HCT116 (cell line): ENCODE measurements at regions not wholly inside any gene's neighbourhood (a gene's known extent, or its start where the extent isn't known, plus 50 kb on each side); places are given as distances from the start of the nearest gene placed in this dataset.

Experiments
- ATAC-seq: fragments of 200-7000 bp; cut with Tn5 transposase; 2 replicates; pipeline ENCODE4 v1.9.1; 2020; ENCODE audit warnings: mild to moderate bottlenecking, moderate library complexity
- BruUV-seq: library from RNA; stranded (reverse); fragments of 400-500 nt; replicated peaks from 2 replicates; lab custom pipeline; 2021; lab: Mats Ljungman, UMichigan
- CTCF ChIA-PET: fragments of 300-600 bp; sonication (Branson Sonifier 250); formaldehyde crosslinking; loops from one replicate; lab custom pipeline; 2021; ENCODE audit warnings: antibody characterized with exemption; lab: Charles Lee
- POLR2A ChIA-PET: fragments of 300-600, 350-600 bp; sonication (Branson Sonifier 250); formaldehyde crosslinking; loops from one replicate; lab custom pipeline; 2021; ENCODE audit warnings: antibody characterized with exemption; lab: Charles Lee
- RAD21 ChIA-PET, 2 experiments: fragments of 300-600 bp; sonication (Branson Sonifier 250); formaldehyde crosslinking; loops; one replicate each; lab custom pipeline; 2023; ENCODE audit warnings: low total read pairs in 2 of 2; ENCODE audit not compliant: uncharacterized antibody in 2 of 2, unreplicated experiment in 2 of 2, low non-redundant PET in 1 of 2; lab: Charles Lee
- DNase-seq: peaks from one replicate; pipeline ENCODE4 v3.0.0-alpha.2; 2010; ENCODE audit warnings: low read depth, low spot score
- H2AFZ ChIP-seq: fragments of 200-600 bp; shearing (Covaris generic), sonication (generic); 2 replicates; pipeline ENCODE4 v1.6.1; 2017; ENCODE audit warnings: low read depth, mixed run types, mixed read lengths, antibody characterized with exemption, low read length; ENCODE audit not compliant: poor library complexity, severe bottlenecking
- H3K27ac ChIP-seq: 2 replicates; pipeline ENCODE4 v1.5.1; 2012; ENCODE audit warnings: low read depth, low read length
- H3K27me3 ChIP-seq: fragments of 200-600 bp; sonication (generic); 2 replicates; pipeline ENCODE4 v1.6.1; 2016; ENCODE audit warnings: mixed run types, low read length, mixed read lengths; ENCODE audit not compliant: insufficient read depth
- H3K36me3 ChIP-seq, 2 experiments: fragments of 200-500 bp in 1 of 2; fragments of 200-600 bp in 1 of 2; sonication (Bioruptor generic) in 1 of 2; sonication (generic) in 1 of 2; 2 replicates each; pipeline versions ENCODE4 v1.5.1 to v1.6.1; 2014 to 2016; ENCODE audit warnings: low read length in 2 of 2, inconsistent platforms in 1 of 2, mixed read lengths in 1 of 2, mixed run types in 1 of 2; ENCODE audit not compliant: insufficient read depth in 2 of 2, control insufficient read depth in 1 of 2
- H3K4me1 ChIP-seq, 2 experiments: fragments of 200-600 bp in 1 of 2; sonication (generic) in 1 of 2; 2 replicates each; pipeline versions ENCODE4 v1.5.1 to v1.6.1; 2012 to 2017; ENCODE audit warnings: low read length in 2 of 2, inconsistent platforms in 1 of 2, mild to moderate bottlenecking in 1 of 2, mixed read lengths in 1 of 2, mixed run types in 1 of 2, moderate library complexity in 1 of 2; ENCODE audit not compliant: insufficient read depth in 2 of 2, control insufficient read depth in 1 of 2
- H3K4me2 ChIP-seq: fragments of 200-600 bp; sonication (generic); 2 replicates; pipeline ENCODE4 v1.6.1; 2017; ENCODE audit warnings: mixed run types, low read length, mixed read lengths
- H3K4me3 ChIP-seq, 2 experiments: fragments of 200-600 bp in 1 of 2; sonication (generic) in 1 of 2; replicated peaks in 1 of 2; 2 replicates each; pipeline ENCODE4 v1.5.1; 2011 to 2016; ENCODE audit warnings: low read length in 2 of 2, control low read depth in 1 of 2, low read depth in 1 of 2, mild to moderate bottlenecking in 1 of 2, mixed read lengths in 1 of 2, mixed run types in 1 of 2
- H3K79me2 ChIP-seq: fragments of 200-600 bp; sonication (generic); 2 replicates; pipeline ENCODE4 v1.6.1; 2017; ENCODE audit warnings: mild to moderate bottlenecking, mixed run types, low read length, moderate library complexity, mixed read lengths; ENCODE audit not compliant: insufficient read depth
- H3K9ac ChIP-seq: fragments of 200-600 bp; sonication (generic); 2 replicates; pipeline ENCODE4 v1.6.1; 2016; ENCODE audit warnings: low read length, mixed read lengths
- H3K9me2 ChIP-seq: fragments of 200-600 bp; sonication (generic), shearing (Covaris generic); 2 replicates; pipeline ENCODE4 v1.6.1; 2017; ENCODE audit warnings: mixed run types, mild to moderate bottlenecking, moderate library complexity; ENCODE audit not compliant: insufficient read depth
- H3K9me3 ChIP-seq, 2 experiments: fragments of 200-500 bp in 1 of 2; fragments of 200-600 bp in 1 of 2; sonication (Bioruptor generic) in 1 of 2; sonication (generic) in 1 of 2; 2 replicates each; pipeline ENCODE4 v1.6.1; 2014 to 2017; ENCODE audit warnings: low read length in 2 of 2, mixed read lengths in 2 of 2, inconsistent platforms in 1 of 2, low read depth in 1 of 2, mild to moderate bottlenecking in 1 of 2, mixed run types in 1 of 2, moderate library complexity in 1 of 2; ENCODE audit not compliant: control insufficient read depth in 1 of 2, insufficient read depth in 1 of 2
- H4K20me1 ChIP-seq: fragments of 200-600 bp; sonication (generic), shearing (Covaris generic); 2 replicates; pipeline ENCODE4 v1.6.1; 2017; ENCODE audit warnings: mixed run types, mild to moderate bottlenecking, moderate library complexity; ENCODE audit not compliant: insufficient read depth
- ATF3 ChIP-seq: IDR thresholded peaks from 2 replicates; pipeline ENCODE4 v1.6.1; 2012
- CBX3 ChIP-seq: IDR thresholded peaks from 2 replicates; pipeline ENCODE4 v1.6.1; 2012; ENCODE audit warnings: low read depth
- CTCF ChIP-seq, 3 experiments: fragments of 200-600 bp in 1 of 3; sonication (generic) in 1 of 3; IDR thresholded peaks in 2 of 3; conservative IDR thresholded peaks in 1 of 3; 2 replicates each; pipeline ENCODE4 v1.5.1; 2012 to 2017; ENCODE audit warnings: low read depth in 2 of 3, low read length in 2 of 3, antibody characterized with exemption in 1 of 3, borderline replicate concordance in 1 of 3, control low read depth in 1 of 3, mild to moderate bottlenecking in 1 of 3, mixed read lengths in 1 of 3, mixed run types in 1 of 3, moderate library complexity in 1 of 3; ENCODE audit not compliant: insufficient read depth in 1 of 3
- EGR1 ChIP-seq: IDR thresholded peaks from 2 replicates; pipeline ENCODE4 v1.6.1; 2012; ENCODE audit warnings: low read depth
- ELF1 ChIP-seq: IDR thresholded peaks from 2 replicates; pipeline ENCODE4 v1.6.1; 2012; ENCODE audit warnings: low read depth, borderline replicate concordance
- EZH2 ChIP-seq: fragments of 200-600 bp; sonication (generic); IDR thresholded peaks from 2 replicates; pipeline ENCODE4 v1.6.1; 2017; ENCODE audit warnings: antibody characterized with exemption, mixed run types
- EZH2phosphoT487 ChIP-seq: fragments of 200-600 bp; IDR thresholded peaks from 2 replicates; pipeline ENCODE4 v1.6.1; 2018; ENCODE audit warnings: antibody characterized with exemption, borderline replicate concordance
- FOSL1 ChIP-seq: IDR thresholded peaks from 2 replicates; pipeline ENCODE4 v1.6.1; 2012; ENCODE audit warnings: low read depth
- RAD21 ChIP-seq: IDR thresholded peaks from 2 replicates; pipeline ENCODE4 v1.6.1; 2012; ENCODE audit warnings: low read depth, mild to moderate bottlenecking
- REST ChIP-seq: IDR thresholded peaks from 2 replicates; pipeline ENCODE4 v1.6.1; 2012; ENCODE audit warnings: low read depth
- TCF7L2 ChIP-seq: IDR thresholded peaks from 2 replicates; pipeline ENCODE4 v1.7.0; 2011; ENCODE audit warnings: borderline replicate concordance, inconsistent platforms; ENCODE audit not compliant: insufficient read depth, insufficient read length; ENCODE audit errors: extremely low read depth
- YY1 ChIP-seq: IDR thresholded peaks from 2 replicates; pipeline ENCODE4 v1.6.1; 2011; ENCODE audit warnings: low read length, low read depth, moderate library complexity, mild to moderate bottlenecking; ENCODE audit not compliant: insufficient replicate concordance; ENCODE audit errors: extremely low read depth
- ZNF274 ChIP-seq: fragments of 200-500 bp; sonication (Bioruptor generic); IDR thresholded peaks from 2 replicates; pipeline ENCODE4 v1.6.1; 2014; ENCODE audit warnings: mild to moderate bottlenecking, low read depth, low read length, inconsistent platforms
- intact Hi-C: fragments of 100-400 bp; cut with micrococcal nuclease; formaldehyde crosslinking; loops from 2 replicates; pipeline ENCODE4 v1.10.0; 2022
- TF ChIP-seq, protein P1 (sequence below): IDR thresholded peaks from 2 replicates; pipeline ENCODE4 v1.6.1; 2012

DNA sequence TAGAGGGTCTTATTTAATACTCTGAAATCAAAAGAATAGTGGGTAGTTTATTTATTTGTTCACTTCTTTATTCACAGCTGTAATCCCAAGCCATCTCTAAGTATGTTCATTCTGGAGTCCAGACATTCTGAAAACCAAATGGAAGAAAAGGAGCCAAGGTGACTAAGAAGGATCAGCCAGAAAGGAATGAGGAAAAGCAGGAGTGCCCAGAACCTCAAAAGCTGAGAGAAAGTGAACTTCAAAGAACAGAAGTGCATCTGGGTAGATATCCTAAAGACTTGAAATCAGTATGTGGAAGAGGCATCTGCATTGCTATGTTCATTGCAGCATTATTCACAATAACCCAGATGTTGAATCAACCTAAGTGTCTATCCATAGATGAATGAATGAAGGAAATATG, 94.8 kb downstream of the VIP start:
- intact Hi-C loops = no loop called here
- no peak overlapping the region for H3K9ac ChIP-seq
- H3K27ac ChIP-seq = no peak overlapping the region
- no peaks in the 10 kb centered on the region for H3K4me1 ChIP-seq
- peaks cover 0 to 4% of the 10 kb centered on the region in 2 experiments; a peak in 1 of 4 replicates for H3K9me3 ChIP-seq
- TF ChIP-seq EGR1 = no peak
- TF ChIP-seq, protein P1, sequence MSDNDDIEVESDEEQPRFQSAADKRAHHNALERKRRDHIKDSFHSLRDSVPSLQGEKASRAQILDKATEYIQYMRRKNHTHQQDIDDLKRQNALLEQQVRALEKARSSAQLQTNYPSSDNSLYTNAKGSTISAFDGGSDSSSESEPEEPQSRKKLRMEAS = no peak
- no peak for TF ChIP-seq ZNF274
- no peak for TF ChIP-seq ELF1
- TF ChIP-seq REST = no peak
- TF ChIP-seq CBX3 = no peak
- CTCF ChIA-PET = no interaction called here
- H3K79me2 ChIP-seq = no peaks in the 10 kb centered on the region
- H3K4me3 ChIP-seq = no peak overlapping the region
- H2AFZ ChIP-seq = no peak overlapping the region
- BruUV-seq = no TSS peak
- peaks cover 25% of the 10 kb centered on the region for H3K27me3 ChIP-seq
- no peaks in the 10 kb centered on the region for H3K36me3 ChIP-seq
- no peak for ATAC-seq
- no peaks in the 10 kb centered on the region for H4K20me1 ChIP-seq
- RAD21 ChIA-PET = no interaction called here
- no peak for DNase-seq
- no peak overlapping the region for H3K4me2 ChIP-seq
- POLR2A ChIA-PET = no interaction called here
- no peaks in the 10 kb centered on the region for H3K9me2 ChIP-seq

- RAD21 ChIA-PET = no interaction called here
- H4K20me1 ChIP-seq = no peaks in the 10 kb centered on the region
- no peaks in the 10 kb centered on the region for H3K36me3 ChIP-seq
- ATAC-seq = no peak
- intact Hi-C loops = no loop called here
- H3K79me2 ChIP-seq = no peaks in the 10 kb centered on the region
- H3K9me2 ChIP-seq = no peaks in the 10 kb centered on the region
- CTCF ChIA-PET = no interaction called here
- POLR2A ChIA-PET = no interaction called here
- H3K27me3 ChIP-seq = peaks cover 28% of the 10 kb centered on the region
- DNase-seq = no peak
- peaks cover 0 to 4% of the 10 kb centered on the region in 2 experiments; a peak in 1 of 4 replicates for H3K9me3 ChIP-seq
- no peak overlapping the region for H3K9ac ChIP-seq
- no peak overlapping the region for H3K4me2 ChIP-seq
- H3K4me1 ChIP-seq = no peaks in the 10 kb centered on the region
- H3K4me3 ChIP-seq = no peak overlapping the region
- H3K27ac ChIP-seq = no peak overlapping the region
- no peak overlapping the region for H2AFZ ChIP-seq
- BruUV-seq = no TSS peak
- TF ChIP-seq EGR1 = no peak
- TF ChIP-seq CTCF (IDR thresholded peaks at IDR 0.05 in 2 of 3, conservative IDR thresholded peaks at IDR 0.05 in 1 of 3; ENCODE audit: borderline replicate concordance in 1 of 3, insufficient read depth in 1 of 3, low read depth in 2 of 3, low read length in 2 of 3) = no peak
- TF ChIP-seq EZH2phosphoT487 = no peak
- no peak for TF ChIP-seq RAD21
- no peak for TF ChIP-seq TCF7L2
- no peak for TF ChIP-seq YY1
- TF ChIP-seq ATF3 = no peak
- no peak for TF ChIP-seq FOSL1
- TF ChIP-seq ZNF274 = no peak
- TF ChIP-seq EZH2 = no peak
- TF ChIP-seq, protein P1 = no peak
- no peak for TF ChIP-seq CBX3
These were observed 96.2 kb downstream of the VIP start for GRCh38 chr6:152846825-152847224.
